GM23338 (cell line): ENCODE measurements at regions not wholly inside any gene's neighbourhood (a gene's known extent, or its start where the extent isn't known, plus 50 kb on each side); places are given as distances from the start of the nearest gene placed in this dataset.

ENCODE experiments used
- CREB1 ChIP-seq: fragments of 250-450 bp; sonication (Bioruptor Pico); IDR thresholded peaks from 2 replicates; pipeline ENCODE4 v1.5.0; 2020; ENCODE audit warnings: low read depth, mild to moderate bottlenecking, moderate library complexity
- EZH2 ChIP-seq: fragments of 200-600 bp; sonication (generic); IDR thresholded peaks from one replicate; pipeline ENCODE4 v1.8.0; 2017; ENCODE audit warnings: antibody characterized with exemption, mild to moderate bottlenecking, low read depth; ENCODE audit not compliant: unreplicated experiment
- EZH2phosphoT487 ChIP-seq: fragments of 200-600 bp; sonication (generic); IDR thresholded peaks from one replicate; pipeline ENCODE4 v1.8.1; 2018; ENCODE audit warnings: antibody characterized with exemption; ENCODE audit not compliant: unreplicated experiment
- JUNB ChIP-seq: IDR thresholded peaks from one replicate; pipeline ENCODE4 v1.6.1; 2016; ENCODE audit warnings: antibody characterized with exemption; ENCODE audit not compliant: unreplicated experiment
- NANOG ChIP-seq: IDR thresholded peaks from 2 replicates; pipeline ENCODE4 v1.6.1; 2016; ENCODE audit warnings: antibody characterized with exemption, borderline replicate concordance
- POLR2AphosphoS5 ChIP-seq: IDR thresholded peaks from 2 replicates; pipeline ENCODE4 v1.6.1; 2016; ENCODE audit warnings: antibody characterized with exemption, low read depth
- STAT1 ChIP-seq: IDR thresholded peaks from one replicate; pipeline ENCODE4 v1.6.1; 2016; ENCODE audit warnings: antibody characterized with exemption; ENCODE audit not compliant: unreplicated experiment
- ZNF331 ChIP-seq: fragments of 250-450 bp; sonication (Bioruptor Pico); IDR thresholded peaks from 2 replicates; pipeline ENCODE4 v1.5.0; 2020; ENCODE audit warnings: low read depth, mild to moderate bottlenecking, moderate library complexity
- TF ChIP-seq, protein P1 (sequence below), 2 experiments: fragments of 200-600 bp in 1 of 2; sonication (generic) in 1 of 2; conservative IDR thresholded peaks; 2 replicates each; pipeline versions ENCODE4 v1.5.1 to v1.6.1; 2016 to 2017; ENCODE audit warnings: antibody characterized with exemption in 2 of 2, low read depth in 2 of 2, mild to moderate bottlenecking in 2 of 2, moderate library complexity in 1 of 2
- TF ChIP-seq, protein P2 (sequence below): IDR thresholded peaks from one replicate; pipeline ENCODE4 v1.6.1; 2018; ENCODE audit warnings: antibody characterized with exemption; ENCODE audit not compliant: unreplicated experiment

- TF ChIP-seq, protein P1, sequence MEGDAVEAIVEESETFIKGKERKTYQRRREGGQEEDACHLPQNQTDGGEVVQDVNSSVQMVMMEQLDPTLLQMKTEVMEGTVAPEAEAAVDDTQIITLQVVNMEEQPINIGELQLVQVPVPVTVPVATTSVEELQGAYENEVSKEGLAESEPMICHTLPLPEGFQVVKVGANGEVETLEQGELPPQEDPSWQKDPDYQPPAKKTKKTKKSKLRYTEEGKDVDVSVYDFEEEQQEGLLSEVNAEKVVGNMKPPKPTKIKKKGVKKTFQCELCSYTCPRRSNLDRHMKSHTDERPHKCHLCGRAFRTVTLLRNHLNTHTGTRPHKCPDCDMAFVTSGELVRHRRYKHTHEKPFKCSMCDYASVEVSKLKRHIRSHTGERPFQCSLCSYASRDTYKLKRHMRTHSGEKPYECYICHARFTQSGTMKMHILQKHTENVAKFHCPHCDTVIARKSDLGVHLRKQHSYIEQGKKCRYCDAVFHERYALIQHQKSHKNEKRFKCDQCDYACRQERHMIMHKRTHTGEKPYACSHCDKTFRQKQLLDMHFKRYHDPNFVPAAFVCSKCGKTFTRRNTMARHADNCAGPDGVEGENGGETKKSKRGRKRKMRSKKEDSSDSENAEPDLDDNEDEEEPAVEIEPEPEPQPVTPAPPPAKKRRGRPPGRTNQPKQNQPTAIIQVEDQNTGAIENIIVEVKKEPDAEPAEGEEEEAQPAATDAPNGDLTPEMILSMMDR (conservative IDR thresholded peaks at IDR 0.05; ENCODE audit: low read depth in 2 of 2) = no peak
- no peak for TF ChIP-seq CREB1 (CRISPR knock-in tag)
- no peak for TF ChIP-seq POLR2AphosphoS5
- TF ChIP-seq EZH2 = no peak
- TF ChIP-seq, protein P2, sequence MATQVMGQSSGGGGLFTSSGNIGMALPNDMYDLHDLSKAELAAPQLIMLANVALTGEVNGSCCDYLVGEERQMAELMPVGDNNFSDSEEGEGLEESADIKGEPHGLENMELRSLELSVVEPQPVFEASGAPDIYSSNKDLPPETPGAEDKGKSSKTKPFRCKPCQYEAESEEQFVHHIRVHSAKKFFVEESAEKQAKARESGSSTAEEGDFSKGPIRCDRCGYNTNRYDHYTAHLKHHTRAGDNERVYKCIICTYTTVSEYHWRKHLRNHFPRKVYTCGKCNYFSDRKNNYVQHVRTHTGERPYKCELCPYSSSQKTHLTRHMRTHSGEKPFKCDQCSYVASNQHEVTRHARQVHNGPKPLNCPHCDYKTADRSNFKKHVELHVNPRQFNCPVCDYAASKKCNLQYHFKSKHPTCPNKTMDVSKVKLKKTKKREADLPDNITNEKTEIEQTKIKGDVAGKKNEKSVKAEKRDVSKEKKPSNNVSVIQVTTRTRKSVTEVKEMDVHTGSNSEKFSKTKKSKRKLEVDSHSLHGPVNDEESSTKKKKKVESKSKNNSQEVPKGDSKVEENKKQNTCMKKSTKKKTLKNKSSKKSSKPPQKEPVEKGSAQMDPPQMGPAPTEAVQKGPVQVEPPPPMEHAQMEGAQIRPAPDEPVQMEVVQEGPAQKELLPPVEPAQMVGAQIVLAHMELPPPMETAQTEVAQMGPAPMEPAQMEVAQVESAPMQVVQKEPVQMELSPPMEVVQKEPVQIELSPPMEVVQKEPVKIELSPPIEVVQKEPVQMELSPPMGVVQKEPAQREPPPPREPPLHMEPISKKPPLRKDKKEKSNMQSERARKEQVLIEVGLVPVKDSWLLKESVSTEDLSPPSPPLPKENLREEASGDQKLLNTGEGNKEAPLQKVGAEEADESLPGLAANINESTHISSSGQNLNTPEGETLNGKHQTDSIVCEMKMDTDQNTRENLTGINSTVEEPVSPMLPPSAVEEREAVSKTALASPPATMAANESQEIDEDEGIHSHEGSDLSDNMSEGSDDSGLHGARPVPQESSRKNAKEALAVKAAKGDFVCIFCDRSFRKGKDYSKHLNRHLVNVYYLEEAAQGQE = no peak
- no peak for TF ChIP-seq JUNB
- no peak for TF ChIP-seq EZH2phosphoT487
- TF ChIP-seq NANOG = no peak
- no peak for TF ChIP-seq ZNF331
- no peak for TF ChIP-seq STAT1
Observed at GRCh38 chr10:123270806-123271205, 116.6 kb downstream of the BUB3 start.
